ENCODE measurements at regions not wholly inside any gene's neighbourhood (a gene's known extent, or its start where the extent isn't known, plus 50 kb on each side); places are given as distances from the start of the nearest gene placed in this dataset.

- Mint-ChIP-seq H3K4me3 (no peak overlapping the region), H3K27me3 (ENCODE audit: insufficient read depth, low read depth, poor library complexity) (peaks cover 14% of the 10 kb centered on the region), H3K36me3 (ENCODE audit: low read depth) (no peaks in the 10 kb centered on the region), H3K4me1 (peaks cover 4% of the 10 kb centered on the region), H3K9me3 (no peaks in the 10 kb centered on the region), H3K27ac (no peak overlapping the region)
- Histone ChIP-seq H3K4me2 (no peak overlapping the region), H3K9me2 (ENCODE audit: insufficient read depth) (peaks cover 4% of the 10 kb centered on the region; the same call in 1 of the 2 replicates), H3F3A (replicated peaks; ENCODE audit: low read depth) (no peaks in the 10 kb centered on the region), H3K36me3 (ENCODE audit: insufficient read depth) (no peaks in the 10 kb centered on the region), H3K27ac (ENCODE audit: low read depth) (no peak overlapping the region), H4K20me1 (replicated peaks; ENCODE audit: insufficient read depth) (no peaks in the 10 kb centered on the region), H3K4me1 (ENCODE audit: insufficient read depth) (no peaks in the 10 kb centered on the region), H3K4me3 (no peak overlapping the region), H3K27me3 (ENCODE audit: insufficient read depth) (peaks cover 27% of the 10 kb centered on the region), H3K79me2 (replicated peaks; ENCODE audit: insufficient read depth) (no peaks in the 10 kb centered on the region), H2AFZ (no peak overlapping the region)
- ATAC-seq, result no peak
- no peak for TF ChIP-seq ZNF331 (CRISPR knock-in tag; IDR thresholded peaks at IDR 0.05; ENCODE audit: low read depth)
- TF ChIP-seq ZNF462 (CRISPR knock-in tag; IDR thresholded peaks at IDR 0.05), result no peak
- no peak for TF ChIP-seq ZNF114 (CRISPR knock-in tag; IDR thresholded peaks at IDR 0.05)
- no peak for TF ChIP-seq EZH2 (IDR thresholded peaks at IDR 0.05; ENCODE audit: low read depth, unreplicated experiment)
- TF ChIP-seq STAT1 (IDR thresholded peaks at IDR 0.05; ENCODE audit: unreplicated experiment), result no peak
- TF ChIP-seq POLR2AphosphoS5 (IDR thresholded peaks at IDR 0.05; ENCODE audit: low read depth), result no peak
- TF ChIP-seq ETS1 (IDR thresholded peaks at IDR 0.05), result no peak
- TF ChIP-seq CREB1 (CRISPR knock-in tag; IDR thresholded peaks at IDR 0.05; ENCODE audit: low read depth), result no peak
- no peak for TF ChIP-seq NANOG (IDR thresholded peaks at IDR 0.05; ENCODE audit: borderline replicate concordance)
- DNase-seq (ENCODE audit: low spot score), result no peak
Observed at GRCh38 chr11:116488836-116489389, 283.9 kb downstream of the BUD13 start.
